ENCODE measurements at regions not wholly inside any gene's neighbourhood (a gene's known extent, or its start where the extent isn't known, plus 50 kb on each side); places are given as distances from the start of the nearest gene placed in this dataset.

DNA sequence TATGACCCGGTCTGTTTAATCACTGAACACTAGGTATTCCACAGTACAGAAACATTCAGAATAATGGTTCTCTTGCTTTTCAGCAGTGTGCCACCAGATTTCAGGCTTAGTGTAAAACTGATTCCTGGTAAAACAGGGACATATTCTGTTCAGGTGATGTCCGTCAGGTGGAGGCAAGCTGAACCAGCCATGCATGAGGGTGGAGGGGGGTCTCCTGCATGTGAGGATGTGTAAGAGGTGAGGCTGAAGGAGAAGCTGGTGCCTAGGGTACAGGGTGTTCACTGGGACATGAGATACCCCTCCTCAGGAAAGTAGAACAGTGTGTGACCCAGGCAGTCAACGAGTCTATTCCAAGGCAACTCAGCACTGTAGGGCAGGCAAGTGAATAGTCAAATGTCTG is 563.9 kb downstream of the BNC2 start:
- TF ChIP-seq, protein P1, sequence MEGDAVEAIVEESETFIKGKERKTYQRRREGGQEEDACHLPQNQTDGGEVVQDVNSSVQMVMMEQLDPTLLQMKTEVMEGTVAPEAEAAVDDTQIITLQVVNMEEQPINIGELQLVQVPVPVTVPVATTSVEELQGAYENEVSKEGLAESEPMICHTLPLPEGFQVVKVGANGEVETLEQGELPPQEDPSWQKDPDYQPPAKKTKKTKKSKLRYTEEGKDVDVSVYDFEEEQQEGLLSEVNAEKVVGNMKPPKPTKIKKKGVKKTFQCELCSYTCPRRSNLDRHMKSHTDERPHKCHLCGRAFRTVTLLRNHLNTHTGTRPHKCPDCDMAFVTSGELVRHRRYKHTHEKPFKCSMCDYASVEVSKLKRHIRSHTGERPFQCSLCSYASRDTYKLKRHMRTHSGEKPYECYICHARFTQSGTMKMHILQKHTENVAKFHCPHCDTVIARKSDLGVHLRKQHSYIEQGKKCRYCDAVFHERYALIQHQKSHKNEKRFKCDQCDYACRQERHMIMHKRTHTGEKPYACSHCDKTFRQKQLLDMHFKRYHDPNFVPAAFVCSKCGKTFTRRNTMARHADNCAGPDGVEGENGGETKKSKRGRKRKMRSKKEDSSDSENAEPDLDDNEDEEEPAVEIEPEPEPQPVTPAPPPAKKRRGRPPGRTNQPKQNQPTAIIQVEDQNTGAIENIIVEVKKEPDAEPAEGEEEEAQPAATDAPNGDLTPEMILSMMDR (conservative IDR thresholded peaks at IDR 0.05): no peak
- TF ChIP-seq ZFX (IDR thresholded peaks at IDR 0.05): no peak
